ENCODE measurements at regions not wholly inside any gene's neighbourhood (a gene's known extent, or its start where the extent isn't known, plus 50 kb on each side); places are given as distances from the start of the nearest gene placed in this dataset.

DNA sequence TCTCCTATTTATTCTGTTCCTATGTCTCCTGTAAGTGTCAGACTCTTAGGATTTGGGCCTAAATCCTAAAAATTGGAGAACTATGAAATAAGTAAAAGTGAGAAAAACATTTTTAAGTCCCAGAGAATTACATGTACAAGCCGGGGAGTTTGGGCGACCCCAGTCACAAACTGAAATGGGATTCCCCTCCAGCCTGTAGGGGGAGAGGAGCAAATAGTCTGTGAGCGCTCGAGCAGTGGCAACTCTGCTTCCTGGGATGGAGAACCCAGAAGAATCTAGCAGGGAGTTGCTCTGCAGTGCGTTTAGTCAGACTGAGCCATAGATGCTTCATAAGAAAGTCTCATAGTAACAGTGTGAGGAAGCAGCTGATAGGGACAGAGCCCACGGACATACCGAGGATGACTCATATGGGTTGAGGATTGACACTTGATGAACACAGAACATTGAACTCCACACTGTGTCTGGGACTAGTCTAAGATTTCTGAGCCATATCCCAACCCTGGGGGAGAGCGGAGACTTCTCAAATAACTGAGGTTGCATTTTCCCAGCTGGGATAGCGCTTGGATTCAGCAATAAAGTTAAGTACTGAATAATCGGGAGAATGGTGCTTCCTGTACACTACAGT, 437.2 kb downstream of the BCKDHB start:
- H3K4me3 ChIP-seq (ENCODE audit: low read depth, poor library complexity, severe bottlenecking), result no peak overlapping the region
- WGBS, 2 donors, result 90 to 91% methylated on average over 10 of the region's 10 CpGs
- TF ChIP-seq CTCF (IDR thresholded peaks at IDR 0.05) (no peak), POLR2A (IDR thresholded peaks at IDR 0.05) (no peak)
- no peak for DNase-seq (ENCODE audit: low spot score in 2 of 2)
- intact Hi-C loops (cut with DNase I; ENCODE audit: low total_unique reads), result no loop called here

- no peak for DNase-seq (ENCODE audit: low spot score in 2 of 2)
- 77% methylated on average over 1 of the region's 1 CpG for WGBS, 2 donors
- TF ChIP-seq CTCF (IDR thresholded peaks at IDR 0.05), result no peak
- no peak for TF ChIP-seq POLR2A (IDR thresholded peaks at IDR 0.05)
- intact Hi-C loops (cut with DNase I; ENCODE audit: low total_unique reads), result no loop called here
- no peak overlapping the region for H3K4me3 ChIP-seq (ENCODE audit: low read depth, poor library complexity, severe bottlenecking)
Measured at GRCh38 chr6:80543151-80543550, 436.7 kb downstream of the BCKDHB start.

DNA sequence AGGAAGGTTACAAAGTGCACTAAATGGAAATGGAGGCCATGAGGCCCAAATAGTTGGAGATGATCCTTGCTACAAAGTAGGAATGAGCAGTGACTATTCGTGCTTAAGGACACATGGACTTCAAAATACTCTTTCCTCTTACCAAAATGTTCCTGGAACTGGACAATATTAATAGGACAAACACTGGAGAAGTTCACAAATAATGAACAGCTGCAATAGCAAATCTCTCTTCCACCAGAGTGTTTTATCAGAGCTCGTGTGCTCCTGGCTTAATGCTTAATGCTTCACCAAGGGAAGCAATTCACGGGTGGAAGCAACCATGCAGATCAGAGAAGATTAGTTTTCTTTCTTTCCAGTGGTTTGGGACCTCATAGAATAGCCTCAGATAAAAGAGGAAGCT, 435.4 kb downstream of the BCKDHB start:
- 70% methylated on average over 3 of the region's 3 CpGs for WGBS, 2 donors
- TF ChIP-seq POLR2A (IDR thresholded peaks at IDR 0.05) (no peak), CTCF (IDR thresholded peaks at IDR 0.05) (no peak)
- DNase-seq (ENCODE audit: low spot score in 2 of 2), result no peak
- intact Hi-C loops (cut with DNase I; ENCODE audit: low total_unique reads), result no loop called here
- H3K4me3 ChIP-seq (ENCODE audit: low read depth, poor library complexity, severe bottlenecking), result no peak overlapping the region

DNA sequence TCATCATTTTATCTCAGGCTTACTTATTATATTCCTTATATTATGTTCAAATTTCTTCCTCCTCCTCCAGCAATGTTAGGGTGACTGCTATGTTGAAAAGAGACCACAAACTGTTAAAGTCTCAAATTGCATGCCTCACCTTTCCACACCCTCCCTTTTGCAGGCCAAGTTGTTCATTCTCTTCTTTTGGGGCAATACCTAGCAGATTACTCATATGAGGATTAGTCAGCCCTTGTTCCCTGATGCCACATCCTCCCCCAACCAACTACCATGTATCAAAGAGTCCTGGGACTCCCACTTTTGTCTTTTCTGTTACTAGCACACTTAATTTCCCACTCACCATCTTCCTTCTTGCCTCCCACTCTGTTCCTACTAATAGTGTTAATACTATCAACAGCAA, 434.7 kb downstream of the BCKDHB start:
- no peak overlapping the region for H3K4me3 ChIP-seq (ENCODE audit: low read depth, poor library complexity, severe bottlenecking)
- intact Hi-C loops (cut with DNase I; ENCODE audit: low total_unique reads), result no loop called here
- no peak for TF ChIP-seq CTCF (IDR thresholded peaks at IDR 0.05)
- no peak for TF ChIP-seq POLR2A (IDR thresholded peaks at IDR 0.05)
- no peak for DNase-seq (ENCODE audit: low spot score in 2 of 2)

- intact Hi-C loops (cut with DNase I; ENCODE audit: low total_unique reads), result no loop called here
- no peak overlapping the region for H3K4me3 ChIP-seq (ENCODE audit: low read depth, poor library complexity, severe bottlenecking)
- 90 to 100% methylated on average over 1 of the region's 1 CpG for WGBS, 2 donors
Measured at GRCh38 chr6:80540700-80541099, 434.2 kb downstream of the BCKDHB start.

More at GRCh38 chr6:80540700-80541099, 434.2 kb downstream of the BCKDHB start:
- TF ChIP-seq POLR2A (IDR thresholded peaks at IDR 0.05), result no peak
- no peak for TF ChIP-seq CTCF (IDR thresholded peaks at IDR 0.05)
- no peak for DNase-seq (ENCODE audit: low spot score in 2 of 2)

Measured in lower leg skin (tissue), 4 donors.